Pancreas (tissue), 10 donors: ENCODE measurements at regions not wholly inside any gene's neighbourhood (a gene's known extent, or its start where the extent isn't known, plus 50 kb on each side); places are given as distances from the start of the nearest gene placed in this dataset.

Experiments used
- ATAC-seq, 4 donors: fragments of 200-7000 bp; cut with Tn5 transposase; one replicate each; pipeline versions ENCODE4 v1.8.0 to v1.9.1; 2020; ENCODE audit warnings: mild to moderate bottlenecking in 4 of 4, moderate library complexity in 4 of 4
- DNase-seq, 6 donors: peaks; one replicate each; pipeline ENCODE4 v3.0.0-alpha.2; 2020
- FAIRE-seq: peaks from 2 replicates; lab custom pipeline; 2012; peaks lifted over from hg19 to GRCh38; lab: Jason Lieb, UNC
- H3K27ac ChIP-seq, 4 donors: fragments of 200-600 bp; sonication (generic); 1 replicate in 3 of 4; 2 replicates in 1 of 4; pipeline versions ENCODE4 v1.5.0 to v1.8.0; 2020
- H3K27me3 ChIP-seq, 4 donors: fragments of 200-600 bp; one replicate each; pipeline ENCODE4 v1.8.0; 2021
- H3K36me3 ChIP-seq, 3 donors: fragments of 200-600 bp; sonication (generic) in 1 of 3; one replicate each; pipeline versions ENCODE4 v1.5.0 to v1.8.0; 2020 to 2021
- H3K4me1 ChIP-seq, 3 donors: fragments of 200-600 bp; one replicate each; pipeline ENCODE4 v1.8.0; 2021
- H3K4me3 ChIP-seq, 4 donors: fragments of 200-600 bp; sonication (generic) in 2 of 4; one replicate each; pipeline versions ENCODE4 v1.5.0 to v1.8.0; 2020 to 2021
- H3K9me3 ChIP-seq, 4 donors: fragments of 200-600 bp; one replicate each; pipeline ENCODE4 v1.8.0; 2021
- CTCF ChIP-seq, 4 donors: fragments of 200-600 bp; sonication (generic) in 3 of 4; IDR thresholded peaks; one replicate each; pipeline versions ENCODE4 v1.5.0 to v1.8.0; 2021; ENCODE audit warnings: antibody characterized with exemption in 4 of 4
- WGBS, 2 donors: extraction: QIAGEN DNeasy Blood & Tissue Kit; methylation state at CpG; one replicate each; pipeline ENCODE4 v1.1.7; 2013; 5-methylcytosine and 5-hydroxymethylcytosine counted together
- intact Hi-C, 3 donors: fragments of 100-400 bp; cut with DNase I; formaldehyde crosslinking; loops; one replicate each; pipeline versions ENCODE4 v1.11.1 to v1.14.2; 2022
- donor health status: healthy with polysubstance abuse.
- donor health status: DM: no; HTN: no; CAD: no; lungs with moderate emphysema.
- donor health status: DM: no; HTN: no; CAD: no.
- donor health status: control.
- donor health status: control.
- donor health status: Bipolar disorder and iron deficiency.
- donor health status: DM: yes; HTN: yes; CAD: no.
- donor health status: DM: no; HTN: no; CAD: no.
- donor health status: DM: no; HTN: no; CAD: no.
- donor health status: DM: yes; HTN: yes; CAD: no.

- Histone ChIP-seq H3K4me3 (no peak overlapping the region), H3K36me3 (no peaks in the 10 kb centered on the region), H3K27ac (no peak overlapping the region), H3K27me3 (no peaks in the 10 kb centered on the region), H3K4me1 (no peaks in the 10 kb centered on the region), H3K9me3 (no peaks in the 10 kb centered on the region)
- no peak for TF ChIP-seq CTCF (IDR thresholded peaks at IDR 0.05)
- FAIRE-seq (no peak), DNase-seq (no peak), ATAC-seq (no peak)
- intact Hi-C loops, result no loop called here
- 72 to 78% methylated on average over 2 of the region's 2 CpGs for WGBS, 2 donors
Observed at GRCh38 chr4:58935332-58935731, 1825.1 kb upstream of the IGFBP7 start.

GRCh38 chr4:58936436-58936835 lies 1826.3 kb upstream of the IGFBP7 start:
- ATAC-seq (no peak), FAIRE-seq (no peak)
- 52 to 78% methylated on average over 1 of the region's 1 CpG for WGBS, 2 donors

GRCh38 chr4:58940167-58940566 lies 1830.0 kb upstream of the IGFBP7 start:
- no peak for ATAC-seq
- Histone ChIP-seq H3K27ac (no peak overlapping the region), H3K27me3 (no peaks in the 10 kb centered on the region), H3K36me3 (no peaks in the 10 kb centered on the region), H3K9me3 (no peaks in the 10 kb centered on the region), H3K4me3 (no peak overlapping the region), H3K4me1 (no peaks in the 10 kb centered on the region)
- no peak for TF ChIP-seq CTCF (IDR thresholded peaks at IDR 0.05)
- DNase-seq, result no peak
- intact Hi-C loops, result no loop called here
- FAIRE-seq, result no peak
- WGBS, 2 donors, result 38 to 49% methylated on average over 3 of the region's 3 CpGs

More at GRCh38 chr4:58936436-58936835, 1826.3 kb upstream of the IGFBP7 start:
- no peak for TF ChIP-seq CTCF (IDR thresholded peaks at IDR 0.05)
- Histone ChIP-seq H3K27me3 (no peaks in the 10 kb centered on the region), H3K27ac (no peak overlapping the region), H3K36me3 (no peaks in the 10 kb centered on the region), H3K4me3 (no peak overlapping the region), H3K4me1 (no peaks in the 10 kb centered on the region), H3K9me3 (no peaks in the 10 kb centered on the region)
- DNase-seq, result no peak
- intact Hi-C loops, result no loop called here

- no peak overlapping the region for H3K4me3 ChIP-seq
- no peaks in the 10 kb centered on the region for H3K27me3 ChIP-seq
- no peak for FAIRE-seq
- WGBS, 2 donors, result 56 to 57% methylated on average over 1 of the region's 1 CpG
- TF ChIP-seq CTCF (IDR thresholded peaks at IDR 0.05), result no peak
- no peaks in the 10 kb centered on the region for H3K36me3 ChIP-seq
- no peaks in the 10 kb centered on the region for H3K4me1 ChIP-seq
- H3K9me3 ChIP-seq, result no peaks in the 10 kb centered on the region
- no peak for ATAC-seq
- no peak overlapping the region for H3K27ac ChIP-seq
- no peak for DNase-seq
- intact Hi-C loops, result no loop called here
Observed at GRCh38 chr4:58941286-58941685, 1831.1 kb upstream of the IGFBP7 start.

GRCh38 chr4:58953575-58953974 lies 1843.4 kb upstream of the IGFBP7 start:
- Histone ChIP-seq H3K9me3 (no peaks in the 10 kb centered on the region), H3K27me3 (no peaks in the 10 kb centered on the region), H3K27ac (no peak overlapping the region), H3K4me1 (no peaks in the 10 kb centered on the region), H3K36me3 (no peaks in the 10 kb centered on the region), H3K4me3 (no peak overlapping the region)
- FAIRE-seq, result no peak
- no peak for TF ChIP-seq CTCF (IDR thresholded peaks at IDR 0.05)
- no peak for ATAC-seq
- 60 to 73% methylated on average over 2 of the region's 2 CpGs for WGBS, 2 donors
- no peak for DNase-seq
- intact Hi-C loops, result no loop called here
